ENCODE measurements at regions not wholly inside any gene's neighbourhood (a gene's known extent, or its start where the extent isn't known, plus 50 kb on each side); places are given as distances from the start of the nearest gene placed in this dataset.

GRCh38 chr1:194917769-194918168 is 1690.5 kb downstream of the KCNT2 start:
- no peak for ATAC-seq
- TF ChIP-seq GLIS3 (CRISPR knock-in tag; IDR thresholded peaks at IDR 0.05) (no peak), RARB (CRISPR knock-in tag; IDR thresholded peaks at IDR 0.05) (no peak), ZFP30 (CRISPR knock-in tag; IDR thresholded peaks at IDR 0.05) (no peak), CREB5 (CRISPR knock-in tag; IDR thresholded peaks at IDR 0.05; ENCODE audit: low read depth) (no peak), ZNF8 (CRISPR knock-in tag; IDR thresholded peaks at IDR 0.05) (no peak), ISL1 (CRISPR knock-in tag; IDR thresholded peaks at IDR 0.05) (no peak), SNAI2 (CRISPR knock-in tag; IDR thresholded peaks at IDR 0.05) (no peak), PPARA (CRISPR knock-in tag; IDR thresholded peaks at IDR 0.05; ENCODE audit: borderline replicate concordance) (no peak), CSDC2 (CRISPR knock-in tag; IDR thresholded peaks at IDR 0.05) (no peak), ZNF70 (CRISPR knock-in tag; IDR thresholded peaks at IDR 0.05) (no peak), TOX (CRISPR knock-in tag; IDR thresholded peaks at IDR 0.05; ENCODE audit: borderline replicate concordance) (no peak), ZC3H10 (CRISPR knock-in tag; IDR thresholded peaks at IDR 0.05) (no peak), BACH2 (CRISPR knock-in tag; IDR thresholded peaks at IDR 0.05; ENCODE audit: borderline replicate concordance) (no peak), OSR1 (CRISPR knock-in tag; IDR thresholded peaks at IDR 0.05) (no peak), ZFP3 (CRISPR knock-in tag; IDR thresholded peaks at IDR 0.05) (no peak), TCF4 (CRISPR knock-in tag; IDR thresholded peaks at IDR 0.05; ENCODE audit: borderline replicate concordance) (no peak)

GRCh38 chr1:194908643-194909042 is 1699.6 kb downstream of the KCNT2 start:
- ATAC-seq, result no peak
- TF ChIP-seq ZNF70 (CRISPR knock-in tag; IDR thresholded peaks at IDR 0.05), result no peak
- TF ChIP-seq TOX (CRISPR knock-in tag; IDR thresholded peaks at IDR 0.05; ENCODE audit: borderline replicate concordance), result no peak
- no peak for TF ChIP-seq CREB5 (CRISPR knock-in tag; IDR thresholded peaks at IDR 0.05; ENCODE audit: low read depth)
- TF ChIP-seq ZNF8 (CRISPR knock-in tag; IDR thresholded peaks at IDR 0.05), result no peak
- TF ChIP-seq RARB (CRISPR knock-in tag; IDR thresholded peaks at IDR 0.05), result no peak
- TF ChIP-seq ZC3H10 (CRISPR knock-in tag; IDR thresholded peaks at IDR 0.05), result no peak
- TF ChIP-seq, protein P1, sequence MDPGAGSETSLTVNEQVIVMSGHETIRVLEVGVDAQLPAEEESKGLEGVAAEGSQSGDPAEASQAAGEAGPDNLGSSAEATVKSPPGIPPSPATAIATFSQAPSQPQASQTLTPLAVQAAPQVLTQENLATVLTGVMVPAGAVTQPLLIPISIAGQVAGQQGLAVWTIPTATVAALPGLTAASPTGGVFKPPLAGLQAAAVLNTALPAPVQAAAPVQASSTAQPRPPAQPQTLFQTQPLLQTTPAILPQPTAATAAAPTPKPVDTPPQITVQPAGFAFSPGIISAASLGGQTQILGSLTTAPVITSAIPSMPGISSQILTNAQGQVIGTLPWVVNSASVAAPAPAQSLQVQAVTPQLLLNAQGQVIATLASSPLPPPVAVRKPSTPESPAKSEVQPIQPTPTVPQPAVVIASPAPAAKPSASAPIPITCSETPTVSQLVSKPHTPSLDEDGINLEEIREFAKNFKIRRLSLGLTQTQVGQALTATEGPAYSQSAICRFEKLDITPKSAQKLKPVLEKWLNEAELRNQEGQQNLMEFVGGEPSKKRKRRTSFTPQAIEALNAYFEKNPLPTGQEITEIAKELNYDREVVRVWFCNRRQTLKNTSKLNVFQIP (CRISPR knock-in tag; IDR thresholded peaks at IDR 0.05; ENCODE audit: borderline replicate concordance, low read depth), result no peak
- TF ChIP-seq ARNTL (CRISPR knock-in tag; IDR thresholded peaks at IDR 0.05; ENCODE audit: borderline replicate concordance, low read depth), result no peak
- TF ChIP-seq ZFP30 (CRISPR knock-in tag; IDR thresholded peaks at IDR 0.05), result no peak
- no peak for TF ChIP-seq ESRRG (CRISPR knock-in tag; IDR thresholded peaks at IDR 0.05)
- no peak for TF ChIP-seq TCF4 (CRISPR knock-in tag; IDR thresholded peaks at IDR 0.05; ENCODE audit: borderline replicate concordance)

DNA sequence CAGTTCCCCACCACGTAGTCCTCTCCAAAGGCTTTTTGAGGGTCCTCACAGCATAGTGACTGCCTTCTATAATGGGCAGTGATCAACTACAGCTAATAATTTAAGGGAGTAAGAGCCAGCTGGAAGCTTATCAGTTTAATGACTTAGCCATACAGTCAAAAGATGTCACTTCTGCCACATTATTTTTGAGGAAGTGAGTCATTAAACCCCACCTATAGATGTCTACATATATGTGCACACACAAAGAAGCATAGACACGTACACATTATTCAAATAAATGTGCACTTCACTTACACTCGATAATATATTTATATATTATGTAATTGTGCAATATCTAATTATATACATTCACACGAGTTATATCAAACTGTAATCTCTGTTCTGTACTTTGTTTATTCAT is 1704.7 kb downstream of the KCNT2 start:
- TF ChIP-seq GLIS3 (CRISPR knock-in tag; IDR thresholded peaks at IDR 0.05) (no peak), ZNF565 (CRISPR knock-in tag; conservative IDR thresholded peaks at IDR 0.05; ENCODE audit: low read depth) (no peak), OSR1 (CRISPR knock-in tag; IDR thresholded peaks at IDR 0.05) (no peak), ZNF8 (CRISPR knock-in tag; IDR thresholded peaks at IDR 0.05) (no peak), CSDC2 (CRISPR knock-in tag; IDR thresholded peaks at IDR 0.05) (no peak), ESRRG (CRISPR knock-in tag; IDR thresholded peaks at IDR 0.05) (no peak), TOX (CRISPR knock-in tag; IDR thresholded peaks at IDR 0.05; ENCODE audit: borderline replicate concordance) (no peak), CSRNP3 (CRISPR knock-in tag; IDR thresholded peaks at IDR 0.05) (no peak), RARB (CRISPR knock-in tag; IDR thresholded peaks at IDR 0.05) (no peak), CREB5 (CRISPR knock-in tag; IDR thresholded peaks at IDR 0.05; ENCODE audit: low read depth) (no peak), BACH2 (CRISPR knock-in tag; IDR thresholded peaks at IDR 0.05; ENCODE audit: borderline replicate concordance) (no peak), ZC3H10 (CRISPR knock-in tag; IDR thresholded peaks at IDR 0.05) (no peak), SNAI2 (CRISPR knock-in tag; IDR thresholded peaks at IDR 0.05) (no peak), ZFP3 (CRISPR knock-in tag; IDR thresholded peaks at IDR 0.05) (no peak), ISL1 (CRISPR knock-in tag; IDR thresholded peaks at IDR 0.05) (no peak), ZFP30 (CRISPR knock-in tag; IDR thresholded peaks at IDR 0.05) (no peak), PPARA (CRISPR knock-in tag; IDR thresholded peaks at IDR 0.05; ENCODE audit: borderline replicate concordance) (no peak), ZNF70 (CRISPR knock-in tag; IDR thresholded peaks at IDR 0.05) (no peak)
- TF ChIP-seq, protein P2, sequence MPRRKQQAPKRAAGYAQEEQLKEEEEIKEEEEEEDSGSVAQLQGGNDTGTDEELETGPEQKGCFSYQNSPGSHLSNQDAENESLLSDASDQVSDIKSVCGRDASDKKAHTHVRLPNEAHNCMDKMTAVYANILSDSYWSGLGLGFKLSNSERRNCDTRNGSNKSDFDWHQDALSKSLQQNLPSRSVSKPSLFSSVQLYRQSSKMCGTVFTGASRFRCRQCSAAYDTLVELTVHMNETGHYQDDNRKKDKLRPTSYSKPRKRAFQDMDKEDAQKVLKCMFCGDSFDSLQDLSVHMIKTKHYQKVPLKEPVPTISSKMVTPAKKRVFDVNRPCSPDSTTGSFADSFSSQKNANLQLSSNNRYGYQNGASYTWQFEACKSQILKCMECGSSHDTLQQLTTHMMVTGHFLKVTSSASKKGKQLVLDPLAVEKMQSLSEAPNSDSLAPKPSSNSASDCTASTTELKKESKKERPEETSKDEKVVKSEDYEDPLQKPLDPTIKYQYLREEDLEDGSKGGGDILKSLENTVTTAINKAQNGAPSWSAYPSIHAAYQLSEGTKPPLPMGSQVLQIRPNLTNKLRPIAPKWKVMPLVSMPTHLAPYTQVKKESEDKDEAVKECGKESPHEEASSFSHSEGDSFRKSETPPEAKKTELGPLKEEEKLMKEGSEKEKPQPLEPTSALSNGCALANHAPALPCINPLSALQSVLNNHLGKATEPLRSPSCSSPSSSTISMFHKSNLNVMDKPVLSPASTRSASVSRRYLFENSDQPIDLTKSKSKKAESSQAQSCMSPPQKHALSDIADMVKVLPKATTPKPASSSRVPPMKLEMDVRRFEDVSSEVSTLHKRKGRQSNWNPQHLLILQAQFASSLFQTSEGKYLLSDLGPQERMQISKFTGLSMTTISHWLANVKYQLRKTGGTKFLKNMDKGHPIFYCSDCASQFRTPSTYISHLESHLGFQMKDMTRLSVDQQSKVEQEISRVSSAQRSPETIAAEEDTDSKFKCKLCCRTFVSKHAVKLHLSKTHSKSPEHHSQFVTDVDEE (CRISPR knock-in tag; IDR thresholded peaks at IDR 0.05), result no peak
- TF ChIP-seq, protein P1 (CRISPR knock-in tag; IDR thresholded peaks at IDR 0.05; ENCODE audit: borderline replicate concordance, low read depth), result no peak
- ATAC-seq, result no peak
